GM19324 (cell line): ENCODE measurements at regions not wholly inside any gene's neighbourhood (a gene's known extent, or its start where the extent isn't known, plus 50 kb on each side); places are given as distances from the start of the nearest gene placed in this dataset.
"Not testable (repeated sequence)": the region's sequence is repeated elsewhere in the genome, so short reads cannot be mapped to it uniquely, and the experiment has no call there.

Experiments
- ATAC-seq: cut with Tn5 transposase; IDR thresholded peaks from one replicate; pipeline ENCODE4 v1.9.1; 2021; ENCODE audit warnings: mild to moderate bottlenecking, moderate library complexity; ENCODE audit not compliant: unreplicated experiment, low FRiP score

DNA sequence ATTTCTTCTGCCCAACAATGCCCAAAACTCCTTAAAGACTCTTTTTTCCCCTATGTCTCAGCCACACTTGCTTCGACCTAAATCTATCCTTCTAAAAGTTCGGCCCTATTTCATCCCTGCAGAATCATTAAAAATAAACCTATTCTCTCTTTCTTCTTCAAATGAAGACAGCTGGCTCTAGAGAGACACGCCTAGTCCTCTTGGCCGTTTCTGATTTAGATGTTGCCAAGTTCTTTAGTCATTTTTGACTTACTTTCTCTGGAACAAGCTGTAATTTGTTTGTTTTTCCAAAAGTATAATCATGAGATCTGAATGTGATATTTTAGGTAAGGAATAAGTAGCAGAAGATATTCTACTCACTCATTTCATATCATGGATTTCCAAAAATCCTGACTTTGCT lies 211.6 kb downstream of the CENPC start:
- no peak for ATAC-seq

DNA sequence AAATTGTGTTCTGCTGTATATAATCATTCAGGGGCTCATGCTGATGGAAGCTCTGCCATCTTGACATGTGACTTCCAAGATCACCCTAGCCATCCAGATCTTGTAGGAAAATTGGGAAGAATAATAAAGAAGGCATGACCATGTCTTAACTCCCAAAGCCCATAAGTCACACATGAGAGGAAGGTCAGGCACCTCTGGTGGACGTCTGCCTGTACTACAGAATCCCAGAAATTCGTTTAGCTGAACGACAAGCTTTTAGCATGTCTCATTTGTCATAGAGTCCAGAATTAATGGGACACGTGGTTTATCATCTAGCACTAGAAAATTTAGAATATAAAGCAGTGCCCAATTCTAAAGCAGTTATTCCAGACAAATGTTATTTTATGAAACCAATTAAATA lies 212.7 kb downstream of the CENPC start:
- ATAC-seq, result no peak

DNA sequence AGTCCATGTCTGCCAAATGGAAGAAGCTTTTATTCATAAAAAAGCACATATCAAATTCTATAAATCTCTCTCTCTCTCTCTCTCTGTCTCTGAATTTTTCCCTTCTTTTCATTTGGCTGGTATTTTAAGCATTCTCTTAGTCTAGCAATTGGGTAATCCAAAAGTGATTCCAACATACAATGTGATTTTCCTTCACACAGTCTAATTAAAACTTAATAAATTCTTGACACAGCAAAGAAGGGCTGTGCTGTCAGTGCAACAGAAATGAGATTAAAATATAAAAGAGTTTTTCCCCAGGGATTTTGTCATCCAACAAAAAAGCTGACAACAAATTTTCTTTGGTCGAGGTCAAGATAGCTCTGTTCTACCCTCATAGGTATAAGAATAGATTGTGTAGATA lies 216.9 kb downstream of the CENPC start:
- ATAC-seq, result no peak

DNA sequence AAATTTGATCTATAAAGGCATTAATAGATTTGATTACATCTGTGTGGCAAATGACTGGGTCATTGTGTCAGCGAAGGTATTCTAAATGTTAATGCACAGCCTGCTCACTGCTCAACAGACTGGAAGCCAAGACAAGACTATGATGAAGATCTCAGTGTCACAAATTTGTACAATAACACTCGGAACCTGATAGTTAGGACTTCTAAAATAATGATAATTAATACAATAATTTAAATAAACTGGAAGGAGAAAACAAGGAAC lies 217.4 kb downstream of the CENPC start:
- ATAC-seq, result no peak

DNA sequence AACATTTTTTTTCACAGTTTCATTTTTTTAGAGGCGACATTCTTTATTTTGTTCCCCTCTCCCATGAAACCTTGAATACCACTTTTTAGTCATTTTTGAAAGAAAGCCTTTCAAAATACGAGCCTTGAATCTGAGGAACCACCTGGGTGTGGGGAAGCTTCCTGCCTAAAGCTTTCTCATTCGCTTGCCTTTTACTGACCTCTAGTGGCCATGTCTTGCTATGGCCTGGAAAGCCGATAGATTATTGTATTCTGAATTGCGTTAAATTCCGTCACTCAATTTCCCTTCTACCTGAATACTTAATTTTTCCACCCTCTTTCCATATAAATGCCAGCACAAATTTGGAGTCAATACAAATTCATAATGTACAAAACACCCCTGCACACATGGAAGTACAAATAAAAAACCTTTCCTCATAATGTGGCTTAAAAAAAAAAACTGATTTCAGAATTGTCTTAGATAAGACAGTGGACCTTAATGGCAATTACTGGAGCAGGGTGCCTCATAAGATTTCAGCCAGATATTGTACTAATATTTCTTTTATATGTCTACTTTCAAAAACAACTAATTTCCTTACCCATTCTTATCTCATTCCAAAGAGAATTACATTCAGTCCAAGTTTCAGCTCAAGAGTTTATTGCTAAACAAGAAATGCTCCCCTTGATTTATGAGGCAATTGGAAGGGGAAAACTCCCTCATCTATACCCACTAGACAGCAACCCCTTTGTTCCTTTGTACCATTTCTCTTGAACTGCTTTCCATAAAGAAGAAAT lies 217.9 kb downstream of the CENPC start:
- peak; percentile 98 for ATAC-seq

DNA sequence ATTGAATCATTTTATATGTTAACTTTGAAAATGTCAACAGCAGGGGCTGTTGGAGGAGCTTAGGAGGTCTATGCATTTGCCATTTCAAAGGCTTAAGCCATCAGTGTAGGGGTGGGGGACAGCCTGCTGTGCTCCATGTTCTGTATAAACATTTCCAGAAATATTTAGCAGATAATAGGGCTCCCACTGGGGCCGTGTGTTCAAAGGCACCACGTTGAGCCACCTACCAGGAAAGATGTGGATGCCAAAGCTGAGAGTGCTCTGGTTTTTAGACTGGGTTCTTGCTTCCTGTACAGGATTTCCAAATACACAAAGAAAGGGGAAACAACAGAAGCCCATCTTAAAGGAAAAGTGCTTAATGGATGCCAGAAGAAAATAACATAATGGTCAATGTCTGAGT lies 219.5 kb downstream of the CENPC start:
- no peak for ATAC-seq

DNA sequence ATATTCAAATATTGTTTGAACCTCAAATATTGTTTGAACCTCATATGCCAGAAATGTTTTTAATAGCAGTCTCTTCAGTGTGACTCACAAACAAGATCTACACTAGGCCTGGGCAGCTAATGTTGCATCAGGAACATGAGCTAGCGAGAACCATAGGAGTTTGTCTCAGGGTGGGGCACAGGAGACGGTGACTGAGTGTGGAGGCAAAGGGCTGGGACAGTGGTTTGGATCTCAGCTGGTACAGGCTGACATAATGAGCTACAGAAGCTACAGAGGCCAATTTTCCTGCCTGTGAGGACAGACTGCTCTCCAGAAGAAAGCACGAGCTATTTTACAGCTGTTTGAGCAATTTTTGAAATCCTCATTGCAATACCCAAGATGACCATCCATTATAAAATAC lies 224.7 kb downstream of the CENPC start:
- ATAC-seq, result no peak

DNA sequence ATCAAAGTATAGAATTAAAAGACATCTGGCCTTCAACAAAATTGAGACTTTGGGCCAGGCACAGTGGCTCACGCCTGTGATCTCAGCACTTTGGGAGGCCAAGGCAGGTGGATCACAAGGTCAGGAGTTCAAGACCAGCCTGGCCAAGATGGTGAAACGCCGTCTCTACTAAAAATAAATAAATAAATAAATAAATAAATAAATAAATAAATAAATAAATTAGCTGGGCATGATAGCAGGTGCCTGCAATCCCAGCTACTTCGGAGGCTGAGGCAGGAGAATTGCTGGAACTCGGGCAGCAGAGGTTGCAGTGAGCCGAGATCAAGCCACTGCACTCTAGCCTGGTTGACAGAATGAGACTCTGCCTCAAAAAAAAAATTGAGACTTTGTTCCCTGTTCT lies 225.7 kb downstream of the CENPC start:
- ATAC-seq, result not testable (repeated sequence)

DNA sequence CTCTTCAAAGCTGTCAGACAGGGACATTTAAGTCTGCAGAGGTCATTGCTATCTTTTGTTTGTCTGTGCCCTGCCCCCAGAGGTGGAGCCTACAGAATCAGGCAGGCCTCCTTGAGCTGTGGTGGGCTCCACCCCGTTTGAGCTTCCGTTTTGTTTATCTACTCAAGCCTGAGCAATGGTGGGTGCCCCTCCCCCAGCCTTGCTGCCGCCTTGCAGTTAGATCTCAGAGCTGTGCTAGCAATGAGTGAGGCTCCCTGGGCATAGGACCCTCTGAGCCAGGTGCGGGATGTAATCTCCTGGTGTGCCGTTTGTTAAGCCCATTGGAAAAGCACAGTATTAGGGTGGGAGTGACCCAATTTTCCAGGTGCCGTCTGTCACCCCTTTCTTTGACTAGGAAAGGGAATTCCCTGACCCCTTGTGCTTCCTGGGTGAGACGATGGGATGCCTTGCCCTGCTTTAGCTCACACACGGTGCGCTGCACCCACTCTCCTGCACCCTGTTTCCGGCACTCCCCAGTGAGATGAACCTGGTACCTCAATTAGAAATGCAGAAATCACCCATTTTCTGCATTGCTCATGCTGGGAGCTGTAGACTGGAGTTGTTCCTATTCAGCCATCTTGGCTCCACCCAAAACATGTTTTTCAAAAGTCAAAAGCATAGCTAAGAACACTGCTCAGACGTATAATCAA lies 244.7 kb downstream of the CENPC start:
- ATAC-seq, result not testable (repeated sequence)

DNA sequence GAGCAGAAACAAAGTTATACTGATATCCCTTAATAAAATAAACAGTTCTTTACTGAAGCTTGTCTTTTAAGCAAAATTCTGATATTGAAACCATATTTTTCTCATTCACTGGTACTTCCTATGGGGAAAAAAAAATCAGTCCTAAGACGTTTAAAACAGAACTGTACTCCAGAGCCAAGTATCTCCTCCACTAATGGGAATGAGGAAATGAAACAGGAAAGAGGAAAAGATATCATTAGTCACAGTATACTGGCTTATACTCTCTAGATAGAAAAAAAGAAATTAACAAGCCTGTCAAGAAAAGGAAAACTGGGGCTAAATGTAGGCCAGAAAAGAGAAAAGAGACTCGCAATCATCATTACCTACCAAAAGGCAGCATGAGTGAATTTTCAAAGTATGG lies 252.7 kb downstream of the CENPC start:
- no peak for ATAC-seq

DNA sequence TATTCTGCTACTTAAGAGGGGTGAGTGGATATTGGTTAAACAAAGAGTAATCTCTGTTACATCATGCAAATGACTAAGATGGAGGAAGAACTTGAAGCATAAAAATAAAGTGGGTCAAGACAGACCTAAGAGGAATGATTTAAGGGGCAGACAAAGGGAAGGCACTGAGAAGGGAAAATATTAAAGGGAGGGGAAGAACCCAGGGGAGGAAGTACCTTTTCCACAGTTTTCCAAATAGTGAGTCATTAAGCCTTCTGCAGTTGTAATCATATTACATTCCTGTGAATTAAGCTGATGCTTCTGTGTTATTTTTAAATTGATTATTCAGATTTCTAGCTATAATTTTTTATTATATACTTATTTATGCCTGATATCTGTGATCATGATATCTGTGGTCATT lies 253.3 kb downstream of the CENPC start:
- ATAC-seq, result no peak

DNA sequence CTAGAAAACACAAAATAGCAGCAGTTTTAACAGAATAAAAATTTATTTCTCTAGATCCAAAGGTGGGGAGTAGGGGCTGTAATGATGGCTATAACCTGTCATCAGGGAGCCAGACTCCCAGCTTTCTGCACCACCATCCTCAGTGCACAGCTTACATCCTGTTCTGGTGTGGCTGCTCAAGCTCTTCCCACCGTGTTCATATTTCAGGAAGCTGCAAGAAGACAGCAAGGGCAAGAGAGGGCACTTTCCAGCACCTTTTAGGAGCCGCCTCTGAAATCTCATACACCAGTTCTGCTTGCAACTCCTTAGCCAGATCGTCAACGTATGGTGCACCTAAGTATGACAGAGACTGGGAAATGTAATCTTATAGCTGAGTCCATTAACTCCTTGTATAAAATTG lies 253.7 kb downstream of the CENPC start:
- ATAC-seq, result no peak

DNA sequence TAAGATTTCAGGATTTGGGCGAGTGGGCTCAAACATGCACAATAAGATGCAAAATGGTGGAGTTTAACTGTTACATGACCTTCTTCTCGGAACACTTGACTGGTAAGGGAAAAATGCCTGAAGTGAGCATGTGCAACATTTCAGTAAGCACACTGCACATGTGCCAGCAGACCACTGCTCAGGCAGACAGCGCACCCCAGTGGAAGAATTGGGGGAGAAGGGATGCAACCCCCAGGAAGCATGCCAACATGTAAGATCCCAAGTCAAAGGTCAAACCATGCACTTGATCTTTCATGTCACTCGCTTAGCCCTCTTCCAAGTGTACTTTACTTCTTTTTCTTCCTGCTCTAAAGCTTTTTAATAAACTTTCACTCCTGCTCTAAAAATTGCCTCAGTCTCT lies 256.3 kb downstream of the CENPC start:
- ATAC-seq, result no peak

DNA sequence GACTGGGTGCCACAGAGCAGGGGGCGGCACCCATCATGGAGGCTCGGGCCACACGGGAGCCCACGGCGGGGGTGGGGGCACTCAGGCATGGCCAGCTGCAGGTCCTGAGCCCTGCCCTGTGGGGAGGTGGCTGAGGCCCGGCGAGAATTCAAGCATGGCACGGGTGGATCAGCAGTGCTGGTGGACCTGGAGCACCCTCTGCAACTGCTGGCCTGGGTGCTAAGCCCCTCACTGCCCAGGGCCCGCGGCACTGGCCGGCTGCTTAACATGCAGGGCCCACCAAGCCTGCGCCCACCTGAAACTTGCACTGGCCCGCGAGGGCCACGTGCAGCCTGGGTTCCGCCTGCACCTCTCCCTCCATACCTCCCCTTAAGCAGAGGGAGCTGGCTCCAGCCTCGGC lies 258.6 kb downstream of the CENPC start:
- no peak for ATAC-seq

DNA sequence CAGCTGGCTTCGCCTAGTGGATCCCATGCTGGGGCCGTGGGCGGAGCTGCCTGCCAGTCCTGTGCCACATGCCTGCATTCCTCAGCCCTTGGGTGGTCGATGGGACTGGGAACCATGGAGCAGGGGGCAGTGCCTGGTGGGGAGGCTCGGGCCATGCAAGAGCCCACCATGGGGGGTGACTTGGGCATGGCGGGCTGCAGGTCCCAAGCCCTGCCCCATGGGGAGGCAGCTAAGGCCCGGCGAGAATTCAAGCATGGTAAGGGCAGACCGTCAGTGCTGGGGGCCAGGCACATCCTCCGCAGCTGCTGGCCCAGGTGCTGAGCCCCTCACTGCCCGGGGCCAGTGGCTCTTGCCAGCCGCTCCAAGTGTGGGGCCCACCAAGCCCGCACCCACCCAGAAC lies 262.6 kb downstream of the CENPC start:
- ATAC-seq, result no peak

DNA sequence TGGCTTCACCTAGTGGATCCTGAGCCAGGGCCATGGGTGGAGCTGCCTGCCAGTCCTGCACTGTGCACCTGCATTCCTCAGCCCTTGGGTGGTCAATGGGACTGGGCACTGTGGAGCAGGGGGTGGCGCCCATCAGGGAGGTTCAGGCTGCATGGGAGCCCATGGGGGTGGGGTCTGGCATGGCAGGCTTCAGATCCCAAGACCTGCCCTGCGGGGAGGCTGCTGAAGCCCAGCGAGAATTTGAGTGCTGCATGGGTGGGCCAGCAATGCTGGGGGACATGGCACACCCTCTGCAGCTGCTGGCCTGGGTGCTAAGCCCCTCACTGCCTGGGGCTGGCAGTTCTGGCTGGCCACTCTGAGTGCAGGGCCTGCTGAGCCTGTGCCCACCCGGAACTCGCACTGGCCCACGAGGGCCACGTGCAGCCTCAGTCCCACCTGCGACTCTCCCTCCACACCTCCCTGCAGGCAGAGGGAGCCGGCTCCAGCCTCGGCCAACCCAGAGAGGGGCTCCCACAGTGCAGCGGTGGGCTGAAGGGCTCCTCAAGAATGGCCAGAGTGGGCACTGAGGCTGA lies 270.0 kb downstream of the CENPC start:
- ATAC-seq, result no peak

DNA sequence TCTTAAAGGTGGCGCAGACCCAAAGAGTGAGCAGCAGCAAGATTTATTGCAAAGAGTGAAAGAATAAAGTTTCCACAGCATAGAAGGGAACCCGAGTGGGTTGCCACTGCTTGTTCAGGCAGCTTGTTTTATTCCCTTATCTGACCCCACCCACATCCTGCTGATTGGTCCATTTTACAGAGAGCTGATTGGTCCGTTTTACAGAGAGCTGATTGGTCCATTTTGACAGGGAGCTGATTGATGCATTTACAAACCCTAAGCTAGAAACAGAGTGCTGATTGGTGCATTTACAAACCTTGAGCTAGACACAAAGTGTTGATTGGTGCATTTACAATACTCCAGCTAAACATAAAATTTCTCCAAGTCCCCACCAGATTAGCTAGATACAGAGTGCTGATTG lies 270.6 kb downstream of the CENPC start:
- ATAC-seq, result not testable (repeated sequence)

DNA sequence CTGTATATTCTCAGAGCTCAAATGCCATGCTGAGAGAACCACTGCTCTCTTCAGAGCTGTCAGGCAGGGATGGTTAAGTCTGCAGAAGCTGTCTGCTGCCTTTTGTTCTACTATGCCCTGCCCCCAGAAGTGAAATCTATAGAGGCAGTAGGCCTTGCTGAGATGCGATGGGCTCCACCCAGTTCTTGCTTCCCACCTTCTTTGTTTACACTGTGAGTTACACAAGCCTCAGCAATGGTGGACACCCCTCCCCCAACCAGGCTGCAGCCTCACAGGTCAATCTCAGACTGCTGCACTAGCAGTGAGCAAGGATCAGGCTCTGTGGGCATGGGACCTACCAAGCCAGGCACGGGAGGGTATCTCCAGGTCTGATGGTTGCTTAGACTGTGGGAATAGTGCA lies 271.6 kb downstream of the CENPC start:
- no peak for ATAC-seq

DNA sequence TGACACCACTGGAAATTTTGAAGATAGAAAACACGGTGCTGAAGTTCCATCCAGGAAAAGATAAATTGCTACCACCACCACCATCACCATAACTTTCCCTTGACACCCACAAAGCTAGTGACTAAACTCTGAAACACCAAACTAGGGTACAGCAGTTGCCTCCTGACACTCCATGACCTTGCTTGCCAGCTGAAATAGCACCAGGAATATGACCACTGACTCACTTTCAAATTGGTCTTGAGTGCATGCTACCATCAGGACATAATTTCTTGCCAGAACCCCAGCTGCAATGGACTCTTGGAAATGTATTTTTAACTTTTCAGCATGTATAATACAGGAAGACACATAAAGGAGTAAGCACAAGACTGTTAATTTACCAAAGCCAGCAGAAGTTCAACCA lies 283.3 kb downstream of the CENPC start:
- no peak for ATAC-seq

DNA sequence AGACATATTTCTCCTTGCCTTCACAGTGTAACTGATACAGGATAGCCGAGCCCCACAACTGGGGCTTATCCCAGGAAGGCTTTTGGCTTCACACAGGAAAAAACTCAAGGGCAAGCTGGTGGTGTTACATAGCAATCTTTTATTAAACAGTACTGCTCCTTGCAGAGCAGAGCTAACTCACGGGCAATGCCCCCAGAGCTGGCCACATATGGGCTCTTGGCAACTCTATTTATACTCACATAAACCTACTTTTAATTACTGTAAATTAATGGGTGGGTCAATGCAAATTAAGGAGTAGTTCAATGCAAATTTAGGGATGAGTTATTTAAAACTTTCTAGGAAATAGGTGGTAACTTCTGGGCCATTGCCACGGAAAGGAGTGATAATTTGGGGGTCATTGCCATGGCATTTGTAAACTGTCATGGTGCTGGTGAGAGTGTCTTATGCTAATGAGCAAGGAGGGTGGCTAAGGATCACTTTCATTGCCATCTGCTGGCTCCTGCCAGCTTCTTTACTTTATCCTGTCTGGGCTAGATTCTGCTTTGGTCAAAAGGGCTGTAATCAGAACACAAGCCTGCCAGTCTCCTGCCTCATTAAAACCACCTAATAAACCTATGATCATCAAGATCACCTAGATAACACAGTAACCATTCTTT lies 288.8 kb downstream of the CENPC start:
- no peak for ATAC-seq

DNA sequence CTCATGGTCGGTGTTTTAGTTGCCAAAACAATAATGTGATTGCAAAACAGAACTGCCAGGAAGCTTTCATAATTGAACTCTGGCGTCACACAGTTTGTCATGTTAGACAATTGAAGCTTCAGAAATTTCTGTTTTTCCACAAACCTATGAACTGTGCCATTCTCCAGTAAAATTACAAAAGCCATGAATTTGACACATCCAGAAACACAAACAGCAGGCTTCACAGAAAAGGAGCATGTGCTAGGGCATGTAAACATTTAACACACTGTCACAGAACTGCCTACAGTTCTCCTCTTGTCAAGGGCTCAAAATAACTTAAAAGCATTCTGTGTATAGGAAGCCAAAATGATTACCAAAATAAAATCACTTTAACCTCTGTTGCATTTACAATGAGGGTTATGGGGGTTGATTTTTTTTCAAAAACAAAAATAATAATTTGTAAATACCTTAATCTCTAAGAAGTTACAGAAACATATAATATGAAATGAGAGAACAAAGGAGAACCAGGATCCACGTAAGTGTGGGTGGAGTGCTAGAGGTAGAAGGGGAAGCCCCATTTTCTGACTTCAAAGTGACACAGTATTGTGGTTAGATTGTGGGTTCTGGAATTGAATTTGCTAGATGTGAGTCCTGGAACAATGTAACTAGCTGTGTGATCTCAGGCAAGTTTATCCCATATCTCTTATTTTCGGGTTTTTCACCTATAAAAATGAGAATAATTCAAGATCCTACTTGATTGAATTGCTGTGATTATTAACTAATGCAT lies 295.0 kb downstream of the CENPC start:
- ATAC-seq, result no peak
